Parathyroid adenoma (tissue), 2 donors: ENCODE measurements at regions not wholly inside any gene's neighbourhood (a gene's known extent, or its start where the extent isn't known, plus 50 kb on each side); places are given as distances from the start of the nearest gene placed in this dataset.

Source experiments
- H2AFZ ChIP-seq: fragments of 300-600 bp; sonication (generic); one replicate; pipeline ENCODE4 v1.7.0; 2017; ENCODE audit warnings: antibody characterized with exemption, mild to moderate bottlenecking
- H3K27ac ChIP-seq: fragments of 300-600 bp; sonication (generic); one replicate; pipeline ENCODE4 v1.7.0; 2017
- H3K27me3 ChIP-seq: fragments of 300-600 bp; sonication (generic); one replicate; pipeline ENCODE4 v1.7.0; 2017; ENCODE audit warnings: low read length; ENCODE audit not compliant: control insufficient read depth, insufficient read depth
- H3K36me3 ChIP-seq: fragments of 300-600 bp; sonication (generic); one replicate; pipeline ENCODE4 v1.7.0; 2017; ENCODE audit warnings: low read length; ENCODE audit not compliant: control insufficient read depth, insufficient read depth
- H3K4me1 ChIP-seq: fragments of 300-600 bp; sonication (generic); one replicate; pipeline ENCODE4 v1.7.0; 2017; ENCODE audit warnings: control low read depth
- H3K4me2 ChIP-seq: fragments of 300-600 bp; sonication (generic); one replicate; pipeline ENCODE4 v1.7.0; 2017; ENCODE audit warnings: low read length
- H3K4me3 ChIP-seq: fragments of 300-600 bp; sonication (generic); one replicate; pipeline ENCODE4 v1.7.0; 2017; ENCODE audit warnings: low read depth, low read length
- H3K79me2 ChIP-seq: fragments of 300-600 bp; sonication (generic); one replicate; pipeline ENCODE4 v1.7.0; 2017; ENCODE audit warnings: control low read depth
- H3K9ac ChIP-seq: fragments of 300-600 bp; sonication (generic); one replicate; pipeline ENCODE4 v1.7.0; 2017; ENCODE audit warnings: mild to moderate bottlenecking
- H3K9me3 ChIP-seq: fragments of 300-600 bp; sonication (generic); one replicate; pipeline ENCODE4 v1.7.0; 2017; ENCODE audit warnings: low read length; ENCODE audit not compliant: control insufficient read depth
- CTCF ChIP-seq: fragments of 300-600 bp; sonication (generic); IDR thresholded peaks from one replicate; pipeline ENCODE4 v1.7.0; 2017; ENCODE audit warnings: antibody characterized with exemption, mild to moderate bottlenecking
- donor health status: primary hyperparathyroidism.

- no peak for TF ChIP-seq CTCF
- Histone ChIP-seq H2AFZ (no peak overlapping the region), H3K79me2 (no peaks in the 10 kb centered on the region), H3K4me1 (no peaks in the 10 kb centered on the region), H3K4me3 (no peak overlapping the region), H3K9ac (no peak overlapping the region), H3K27me3 (no peaks in the 10 kb centered on the region), H3K9me3 (no peaks in the 10 kb centered on the region), H3K36me3 (no peaks in the 10 kb centered on the region), H3K27ac (no peak overlapping the region), H3K4me2 (no peak overlapping the region)
These were observed 279.4 kb downstream of the RSL24D1 start for GRCh38 chr15:54917312-54917711.

GRCh38 chr15:54915380-54915779 is 281.4 kb downstream of the RSL24D1 start:
- Histone ChIP-seq H2AFZ (no peak overlapping the region), H3K4me1 (no peaks in the 10 kb centered on the region), H3K4me3 (no peak overlapping the region), H3K27ac (no peak overlapping the region), H3K9me3 (no peaks in the 10 kb centered on the region), H3K27me3 (no peaks in the 10 kb centered on the region), H3K9ac (no peak overlapping the region), H3K79me2 (no peaks in the 10 kb centered on the region), H3K36me3 (no peaks in the 10 kb centered on the region), H3K4me2 (no peak overlapping the region)
- TF ChIP-seq CTCF = no peak

GRCh38 chr15:54884312-54884711 is 312.4 kb downstream of the RSL24D1 start:
- H3K4me2 ChIP-seq = no peak overlapping the region
- no peaks in the 10 kb centered on the region for H3K36me3 ChIP-seq
- no peaks in the 10 kb centered on the region for H3K27me3 ChIP-seq
- no peak overlapping the region for H3K4me3 ChIP-seq
- H3K9ac ChIP-seq = no peak overlapping the region
- no peak overlapping the region for H3K27ac ChIP-seq
- H2AFZ ChIP-seq = no peak overlapping the region
- no peaks in the 10 kb centered on the region for H3K4me1 ChIP-seq
- no peaks in the 10 kb centered on the region for H3K79me2 ChIP-seq
- H3K9me3 ChIP-seq = no peaks in the 10 kb centered on the region
- no peak for TF ChIP-seq CTCF

- Histone ChIP-seq H3K36me3 (no peaks in the 10 kb centered on the region), H2AFZ (no peak overlapping the region), H3K9me3 (no peaks in the 10 kb centered on the region), H3K4me2 (no peak overlapping the region), H3K9ac (no peak overlapping the region), H3K79me2 (no peaks in the 10 kb centered on the region), H3K4me3 (no peak overlapping the region), H3K27me3 (no peaks in the 10 kb centered on the region), H3K27ac (no peak overlapping the region), H3K4me1 (no peaks in the 10 kb centered on the region)
- no peak for TF ChIP-seq CTCF
These were observed 336.8 kb downstream of the RSL24D1 start for GRCh38 chr15:54859982-54860381.

GRCh38 chr15:54854667-54855066 is 342.1 kb downstream of the RSL24D1 start:
- TF ChIP-seq CTCF = no peak
- Histone ChIP-seq H3K4me1 (no peaks in the 10 kb centered on the region), H3K9me3 (no peaks in the 10 kb centered on the region), H3K79me2 (no peaks in the 10 kb centered on the region), H3K36me3 (no peaks in the 10 kb centered on the region), H3K4me2 (no peak overlapping the region), H3K27me3 (no peaks in the 10 kb centered on the region), H3K9ac (no peak overlapping the region), H2AFZ (no peak overlapping the region), H3K27ac (no peak overlapping the region), H3K4me3 (no peak overlapping the region)
